DMS153 (cell line): ENCODE measurements at regions not wholly inside any gene's neighbourhood (a gene's known extent, or its start where the extent isn't known, plus 50 kb on each side); places are given as distances from the start of the nearest gene placed in this dataset.
"Not testable (repeated sequence)": the region's sequence is repeated elsewhere in the genome, so short reads cannot be mapped to it uniquely, and the experiment has no call there.

Experiments used
- DNase-seq: peaks from one replicate; lab custom pipeline; 2025; lab: John Stamatoyannopoulos, UW

DNA sequence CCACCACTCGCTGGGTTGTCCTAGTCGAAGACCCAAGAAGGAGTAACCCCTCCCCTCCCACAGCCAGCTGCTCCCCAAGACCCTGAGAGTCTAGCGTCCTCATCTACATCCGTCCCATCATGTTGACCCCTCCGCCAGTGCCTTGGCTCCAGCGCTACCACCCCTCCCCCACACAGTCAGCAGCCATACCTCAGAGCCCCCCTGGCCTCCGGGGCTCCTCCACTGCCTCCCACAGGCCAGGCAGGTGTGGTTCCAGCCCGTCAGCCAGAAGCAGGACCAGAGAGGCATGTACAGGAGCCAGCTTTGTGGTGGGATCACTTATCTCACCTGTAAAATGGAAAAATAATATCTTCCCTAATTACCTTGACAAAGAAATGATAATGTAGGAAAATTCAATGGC is 51.5 kb upstream of the PHF21B start:
- no peak for DNase-seq

DNA sequence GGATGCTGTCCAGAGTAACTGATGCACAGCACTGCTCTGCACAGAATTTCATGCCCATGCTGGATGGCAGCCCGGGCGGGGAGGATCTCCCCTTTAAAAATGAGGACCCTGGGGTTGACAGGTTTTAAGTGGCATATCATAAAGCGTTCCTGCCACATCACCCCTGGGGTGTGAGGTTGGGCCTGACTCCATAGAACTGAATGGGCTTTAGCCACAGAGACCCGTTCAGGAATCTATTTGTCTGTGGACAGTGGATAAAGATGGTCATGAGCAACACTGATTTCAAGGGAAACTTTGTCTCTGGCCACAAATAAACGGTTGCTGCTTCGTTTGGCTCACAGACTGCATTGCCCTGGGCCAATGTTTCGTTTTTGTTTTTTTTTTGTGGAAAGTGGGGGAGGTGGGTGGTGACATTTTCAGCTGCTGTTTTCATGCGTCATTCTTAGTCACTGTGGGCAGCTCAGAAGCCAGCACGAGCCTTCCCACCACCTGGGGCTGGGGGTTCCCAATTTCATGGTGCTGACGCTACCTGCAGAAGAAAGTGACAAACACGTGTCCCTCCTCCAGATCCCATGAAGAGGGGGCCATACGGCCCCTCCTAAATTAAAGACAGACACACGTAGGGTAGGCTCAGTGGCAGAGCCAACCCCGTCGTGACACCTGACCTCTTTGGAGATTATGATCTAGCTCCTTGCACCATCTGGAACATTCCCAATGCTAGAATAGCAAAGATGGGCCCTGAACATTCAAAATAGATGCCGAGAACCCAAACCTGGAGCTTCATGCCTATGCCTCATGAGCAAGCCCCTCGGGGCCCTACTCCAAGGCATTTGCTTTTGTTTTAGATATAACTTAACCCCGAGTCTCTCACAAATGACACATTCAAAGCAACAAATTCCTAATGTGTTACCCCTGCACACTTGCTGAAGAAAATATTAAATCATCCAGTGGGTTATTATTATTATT is 54.8 kb upstream of the PHF21B start:
- no peak for DNase-seq

DNA sequence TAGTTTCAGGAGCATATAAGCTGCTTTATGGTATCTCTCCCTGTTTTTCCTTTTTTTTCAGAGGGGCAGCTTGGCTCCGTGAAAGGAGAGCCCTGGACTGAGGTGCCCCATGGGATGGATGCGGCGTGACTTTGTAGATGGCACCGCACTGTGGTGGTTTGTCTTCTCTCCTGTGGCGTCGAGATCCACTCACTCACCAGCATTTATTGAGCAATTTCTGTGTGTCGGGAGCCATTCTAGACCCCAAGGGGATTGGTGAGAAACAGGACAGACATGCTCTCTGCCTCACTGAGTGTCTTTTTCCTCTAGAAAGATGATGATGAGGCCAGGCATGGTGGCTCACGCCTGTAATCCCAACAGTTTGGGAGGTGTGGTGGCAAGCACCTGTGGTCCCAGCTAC is 55.9 kb upstream of the PHF21B start:
- no peak for DNase-seq

DNA sequence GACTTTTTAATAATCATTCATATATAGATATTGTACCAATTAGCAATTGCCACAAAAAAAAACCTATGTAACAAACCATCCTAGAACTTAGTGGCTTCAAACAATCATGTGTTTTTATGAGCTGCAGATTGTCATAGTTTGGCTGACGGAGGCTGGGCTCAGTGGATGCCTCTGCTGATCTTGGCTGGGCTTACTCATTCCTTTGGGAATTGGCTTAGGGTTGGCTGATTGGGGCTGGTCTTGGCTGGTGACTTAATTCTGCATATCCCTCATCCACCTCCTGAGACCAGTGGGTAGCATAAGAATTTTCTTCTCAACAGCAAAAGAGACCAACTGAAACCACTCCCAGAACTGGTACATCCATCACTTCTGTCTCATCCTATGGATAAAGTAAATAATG is 57.9 kb upstream of the PHF21B start:
- DNase-seq = no peak

DNA sequence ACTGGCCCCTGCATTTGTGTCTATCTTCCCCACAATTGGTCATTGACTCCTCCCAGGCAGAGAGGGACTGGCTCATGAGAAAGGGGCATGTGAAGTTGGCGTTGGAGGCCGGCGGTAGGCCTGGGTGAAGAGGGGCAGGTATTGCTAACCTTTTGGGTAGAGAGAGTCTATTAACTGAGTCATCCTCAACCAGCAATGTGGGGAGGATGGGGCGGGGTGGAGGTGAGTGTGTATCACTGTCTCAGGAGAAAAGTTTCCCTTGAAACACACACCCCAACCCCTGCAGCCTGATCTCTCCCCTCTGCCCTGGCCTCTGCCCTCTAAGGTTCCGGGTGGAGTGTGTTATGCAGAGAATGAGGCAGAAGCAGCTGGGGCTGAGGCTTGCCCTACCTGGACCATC is 60.1 kb upstream of the PHF21B start:
- DNase-seq = no peak

DNA sequence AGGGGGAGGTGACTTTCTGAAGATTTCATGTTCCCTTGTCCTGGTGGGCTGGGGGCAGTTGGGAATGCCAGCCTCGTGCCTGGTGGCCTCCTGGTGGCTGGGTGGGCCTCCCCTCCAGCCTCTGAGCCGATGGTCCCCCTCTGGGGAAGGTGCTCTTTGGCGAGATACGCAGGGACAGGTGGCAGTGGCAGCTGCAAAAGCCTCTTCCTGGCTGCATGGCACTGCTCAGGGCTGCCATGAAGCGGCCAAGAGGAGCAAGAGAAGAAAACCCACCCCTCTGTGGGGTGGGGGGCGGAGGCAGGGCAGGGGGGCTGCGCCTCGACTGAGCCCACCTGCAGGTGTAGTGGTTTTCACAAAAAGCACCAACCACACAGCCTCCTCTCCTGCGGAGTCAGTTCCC is 61.8 kb upstream of the PHF21B start:
- DNase-seq = no peak

DNA sequence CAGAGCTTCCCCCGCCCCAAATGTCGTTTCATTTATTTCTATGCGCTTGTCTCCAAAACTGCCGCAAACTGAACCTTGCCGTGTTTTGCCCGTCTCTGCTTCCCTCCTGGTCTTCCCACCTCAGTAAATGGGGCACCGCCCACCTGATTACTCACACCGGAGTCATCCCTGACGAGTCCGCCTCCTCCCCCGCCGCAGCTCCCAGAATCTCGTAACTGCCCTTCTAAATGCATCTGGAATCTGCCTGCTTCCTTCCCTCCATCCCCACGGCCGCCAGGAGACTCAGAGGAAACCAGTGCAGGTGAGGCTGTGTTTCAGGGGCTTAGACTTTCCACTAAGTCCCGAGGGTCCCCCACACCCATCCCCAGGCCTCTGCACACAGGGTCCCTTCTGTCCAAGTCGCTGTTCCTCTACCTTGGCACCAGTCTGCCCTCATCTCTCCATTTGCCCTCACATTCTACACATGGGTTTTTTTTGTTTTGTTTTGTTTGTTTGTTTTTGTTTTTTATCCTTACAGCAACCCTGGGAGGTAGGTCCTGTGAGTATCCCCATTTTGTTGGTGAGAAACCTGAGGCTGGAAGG is 62.6 kb upstream of the PHF21B start:
- DNase-seq = no peak

DNA sequence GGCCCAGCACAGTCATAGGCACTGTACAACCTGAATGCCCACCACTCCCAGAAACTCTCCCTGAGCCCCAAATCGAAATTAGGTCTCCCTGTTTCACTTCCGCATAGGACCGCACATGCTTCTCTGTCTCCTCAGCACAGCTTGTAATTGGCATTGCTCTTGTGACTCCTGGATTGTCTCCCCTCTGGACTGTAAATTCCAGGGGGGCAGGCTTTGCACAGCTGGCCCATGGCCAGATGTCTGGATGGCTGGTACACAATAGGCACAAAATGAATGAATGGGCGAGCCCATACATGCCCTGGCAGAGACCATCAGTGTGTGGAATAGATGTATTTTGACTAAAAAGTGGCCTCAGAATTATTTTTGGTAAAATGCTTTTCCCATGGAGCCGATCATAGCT is 63.3 kb upstream of the PHF21B start:
- DNase-seq = no peak

DNA sequence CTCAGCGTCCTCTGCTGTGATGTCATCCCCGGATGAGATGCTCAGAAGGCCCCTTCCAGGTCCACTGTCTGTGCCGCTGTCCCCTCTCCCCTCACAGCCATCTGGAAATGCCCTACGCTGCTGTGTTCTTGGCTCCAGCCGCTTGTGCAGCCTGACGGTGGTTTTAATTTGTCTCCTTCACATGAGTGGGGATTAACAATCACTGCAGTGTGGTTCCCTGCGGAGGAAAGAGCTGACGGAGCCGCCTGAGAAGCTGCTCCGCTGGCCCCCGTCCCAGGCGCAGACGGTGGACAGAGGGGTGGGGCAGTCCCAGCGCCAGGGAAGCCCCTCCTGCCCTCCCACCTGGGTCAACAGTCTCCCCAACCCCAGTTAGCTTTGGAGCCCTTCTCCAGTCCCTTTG is 67.5 kb upstream of the PHF21B start:
- no peak for DNase-seq

DNA sequence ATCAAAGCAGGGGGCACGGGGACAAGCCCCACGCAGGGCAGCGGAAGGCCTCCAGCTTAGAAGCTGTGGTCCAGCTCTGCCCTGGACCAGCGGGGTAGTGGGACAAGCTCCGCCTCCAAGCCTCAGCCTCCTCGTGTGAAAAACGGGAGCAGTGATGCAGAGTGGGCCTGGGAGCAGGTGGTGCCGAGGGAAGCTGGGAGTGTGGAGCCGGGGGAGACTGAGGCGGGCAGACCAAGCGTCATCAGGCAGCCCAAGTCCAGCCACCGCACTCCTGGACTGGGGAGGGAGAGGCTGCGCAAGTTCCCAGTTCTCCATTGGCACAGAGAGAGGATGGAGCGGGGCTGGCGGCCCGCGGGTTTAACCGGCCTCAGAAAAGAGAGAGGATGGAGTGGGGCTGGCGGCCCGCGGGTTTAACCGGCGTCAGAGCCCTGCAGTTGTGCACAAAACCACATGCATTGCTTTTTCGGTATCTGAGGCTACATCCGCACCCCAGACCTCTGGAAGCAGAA is 68.1 kb upstream of the PHF21B start:
- no peak for DNase-seq

DNA sequence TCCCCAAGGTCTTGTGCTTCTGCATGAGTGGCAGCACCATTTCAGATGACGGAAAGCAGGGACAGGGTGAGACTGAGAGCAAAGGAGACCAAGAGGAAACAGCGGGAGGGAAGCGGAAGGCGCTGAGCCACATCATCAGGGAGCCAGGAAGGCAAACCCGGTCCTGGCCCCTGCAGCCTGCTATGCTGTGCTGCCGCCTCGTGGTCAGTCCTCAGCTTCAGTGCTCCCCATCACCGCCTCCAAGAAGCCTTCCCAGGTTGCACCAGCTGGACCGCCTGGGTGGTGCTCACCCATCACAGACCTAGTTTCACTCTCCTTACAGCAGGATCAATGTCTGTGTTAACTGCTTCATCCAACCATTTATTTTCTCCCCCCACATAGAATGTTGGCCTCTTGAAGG is 73.0 kb upstream of the PHF21B start:
- DNase-seq = no peak

DNA sequence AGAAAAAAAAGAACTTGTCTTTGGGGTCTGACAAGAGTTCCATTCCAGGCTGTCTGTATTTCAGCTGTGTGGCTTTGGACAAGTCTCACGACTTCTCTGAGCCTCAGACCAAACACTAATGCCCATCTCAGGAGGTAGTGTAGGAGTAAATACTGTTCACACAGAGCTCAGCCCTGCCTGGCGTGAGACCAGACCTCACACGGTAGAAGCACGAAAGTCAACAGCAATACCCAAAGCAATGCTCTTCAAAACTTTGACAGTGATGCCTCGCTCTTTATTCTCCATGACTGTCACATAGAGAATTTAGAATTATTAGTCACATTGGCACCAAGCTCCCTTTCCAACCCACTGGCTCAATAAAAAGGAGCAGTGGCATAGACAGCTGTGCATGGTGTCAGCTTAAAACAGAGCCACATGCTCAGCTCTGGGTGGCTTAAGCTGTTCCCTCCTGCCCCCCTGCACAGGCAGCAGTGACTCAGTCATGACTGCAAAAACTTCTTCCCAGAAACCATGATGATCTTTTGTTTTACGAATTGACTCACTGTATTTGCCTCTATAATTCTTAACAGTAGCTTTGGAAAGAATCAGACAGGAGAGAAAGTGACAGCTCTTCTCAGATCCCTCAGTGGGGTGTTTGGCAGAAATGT is 74.0 kb upstream of the PHF21B start:
- DNase-seq = no peak

DNA sequence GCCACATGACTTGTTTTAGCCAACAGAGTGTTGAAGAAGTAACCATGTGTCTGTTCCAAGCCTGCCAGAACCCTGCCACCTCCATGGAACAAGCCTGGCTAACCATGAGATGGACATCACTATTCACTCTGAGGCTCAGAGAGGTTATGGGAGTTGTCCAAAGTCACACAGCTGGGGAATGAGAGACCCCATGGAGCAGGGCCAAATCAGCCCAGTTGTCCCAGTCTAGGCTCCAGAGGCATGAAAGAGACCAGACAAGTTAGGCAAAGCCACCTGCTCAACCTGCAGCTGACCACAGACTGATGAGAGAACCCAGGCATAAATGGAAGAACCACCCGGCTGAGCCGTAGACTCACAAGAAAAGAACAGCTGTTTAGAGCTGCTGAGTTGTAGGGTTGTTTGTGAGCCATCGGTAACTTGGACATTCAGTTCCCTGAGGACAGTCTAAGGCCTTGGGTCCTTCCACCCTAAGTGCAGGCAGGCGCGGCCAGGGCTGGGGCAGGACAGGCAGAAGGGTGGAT is 74.7 kb upstream of the PHF21B start:
- DNase-seq = no peak

DNA sequence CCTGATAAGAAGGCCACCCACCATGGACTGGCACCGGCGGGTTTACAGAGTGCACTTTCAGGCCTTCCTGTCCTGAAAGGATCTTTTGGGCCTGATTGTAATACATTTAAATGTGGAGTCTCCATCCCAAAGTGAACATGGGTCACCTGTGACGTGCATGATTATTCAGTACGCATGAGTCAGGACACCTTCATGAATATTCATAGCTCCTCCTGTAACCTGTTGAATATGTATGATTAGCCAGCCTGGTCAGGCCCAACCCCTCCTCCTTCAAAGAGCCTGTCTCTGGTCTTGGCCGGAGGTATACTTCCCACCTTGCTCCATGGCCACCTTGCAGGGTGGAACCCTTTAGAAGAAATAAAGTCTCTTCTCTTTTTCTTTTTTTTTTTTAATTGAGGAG is 75.9 kb upstream of the NUP50 start:
- DNase-seq = no peak

DNA sequence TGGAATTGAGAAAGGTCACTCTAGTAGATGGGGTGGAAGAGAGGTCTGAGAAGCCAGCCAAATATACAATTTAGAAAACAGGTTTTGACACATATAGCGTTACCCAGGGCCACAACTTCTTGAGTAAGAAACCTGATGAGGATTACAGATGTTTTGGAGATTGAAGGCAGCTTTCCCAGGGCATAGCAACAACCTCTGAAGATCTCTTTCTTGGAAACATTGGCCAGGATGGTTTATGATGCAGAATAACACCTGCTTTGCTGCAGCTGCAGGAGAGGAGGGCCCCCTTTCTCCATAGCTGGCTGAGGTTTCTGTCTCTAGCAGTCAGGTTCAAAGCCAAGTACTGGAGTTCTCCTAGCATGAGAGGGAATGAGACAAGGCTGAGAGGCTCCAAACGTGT is 75.1 kb upstream of the NUP50 start:
- no peak for DNase-seq

DNA sequence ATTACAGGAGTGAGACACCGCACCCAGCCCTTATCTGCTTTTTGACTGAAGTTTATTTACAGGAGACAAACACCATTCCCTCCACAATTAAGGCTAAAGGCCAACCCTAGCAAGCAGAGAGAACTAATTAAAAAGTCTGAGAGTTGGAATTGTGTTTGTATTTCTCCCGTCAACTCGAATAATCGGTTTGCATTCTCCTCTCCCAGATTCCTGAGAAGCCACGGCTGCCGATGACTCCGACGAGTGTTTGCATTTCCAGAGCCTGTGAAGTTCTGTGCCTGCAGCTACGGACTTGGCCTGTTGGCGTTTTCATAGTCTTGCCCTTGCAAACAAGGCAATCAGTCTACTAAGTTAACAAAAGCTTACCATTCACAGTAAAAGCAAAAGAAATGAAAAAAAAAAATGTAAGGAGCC is 73.2 kb upstream of the NUP50 start:
- DNase-seq = peak; percentile 13

DNA sequence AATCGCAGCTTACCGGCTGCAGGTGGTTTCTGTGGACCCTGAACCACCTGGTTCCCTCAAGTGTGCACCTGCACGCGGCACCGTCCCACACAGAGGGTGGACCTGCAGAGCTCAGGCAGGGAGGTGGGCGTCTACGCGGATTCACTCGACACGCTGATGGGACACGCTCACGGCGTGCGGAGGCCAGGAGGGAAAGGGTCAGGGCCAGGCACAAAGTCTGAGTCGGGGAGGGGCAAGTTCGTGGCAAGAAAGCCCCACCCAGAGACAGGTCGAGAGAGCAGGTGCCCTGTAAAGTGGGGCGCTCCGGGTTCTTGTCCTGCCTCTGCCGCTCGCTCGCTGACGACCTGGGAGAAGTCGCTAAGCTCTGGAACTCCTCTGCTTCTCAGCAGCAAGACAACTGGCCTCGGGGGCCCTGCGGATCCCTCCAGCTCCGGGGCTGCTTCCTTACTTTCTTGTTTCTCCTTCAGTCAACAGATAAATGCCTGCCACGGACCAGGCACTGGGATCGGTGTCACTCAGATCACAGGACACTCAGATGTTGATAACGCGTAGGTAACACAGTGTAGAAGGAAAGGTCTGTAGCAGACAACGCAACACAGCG is 72.4 kb upstream of the NUP50 start:
- DNase-seq = no peak

DNA sequence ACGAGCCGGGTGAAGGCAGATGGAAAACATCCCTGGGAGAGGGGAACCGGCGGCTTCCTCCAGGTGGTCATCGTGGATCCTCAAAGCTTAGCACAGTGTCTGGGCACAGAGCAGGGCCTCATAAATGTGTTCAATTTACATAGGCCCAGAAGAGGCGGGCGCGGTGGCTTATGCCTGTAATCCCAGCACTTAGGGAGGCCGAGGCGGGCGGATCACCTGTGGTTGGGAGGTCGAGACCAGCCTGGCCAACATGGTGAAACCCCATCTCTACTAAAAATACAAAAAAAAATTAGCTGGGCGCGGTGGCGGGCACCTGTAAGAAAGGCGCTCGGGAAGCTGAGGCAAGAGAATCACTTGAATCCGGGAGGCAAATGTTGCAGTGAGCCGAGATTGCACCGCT is 71.8 kb upstream of the NUP50 start:
- not testable (repeated sequence) for DNase-seq

DNA sequence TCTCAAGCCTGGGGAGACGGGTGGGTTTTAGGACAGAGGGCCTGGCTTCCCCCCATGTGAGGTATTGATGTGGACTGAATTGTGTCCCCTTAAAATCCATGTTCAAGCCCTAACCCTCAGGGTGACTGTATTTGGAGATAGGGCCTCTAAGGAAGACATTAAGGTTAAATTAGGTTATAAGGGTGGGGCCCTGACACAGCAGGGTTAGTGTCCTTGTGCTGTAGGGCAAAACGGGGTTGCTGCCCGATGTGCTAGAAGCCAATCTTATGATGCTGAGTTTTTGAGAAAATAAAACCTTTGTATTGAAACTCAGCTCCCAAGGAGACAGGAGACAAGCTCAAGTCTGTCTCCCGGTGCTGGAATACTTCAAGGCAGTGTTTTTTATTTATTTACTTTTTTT is 71.1 kb upstream of the NUP50 start:
- DNase-seq = no peak

DNA sequence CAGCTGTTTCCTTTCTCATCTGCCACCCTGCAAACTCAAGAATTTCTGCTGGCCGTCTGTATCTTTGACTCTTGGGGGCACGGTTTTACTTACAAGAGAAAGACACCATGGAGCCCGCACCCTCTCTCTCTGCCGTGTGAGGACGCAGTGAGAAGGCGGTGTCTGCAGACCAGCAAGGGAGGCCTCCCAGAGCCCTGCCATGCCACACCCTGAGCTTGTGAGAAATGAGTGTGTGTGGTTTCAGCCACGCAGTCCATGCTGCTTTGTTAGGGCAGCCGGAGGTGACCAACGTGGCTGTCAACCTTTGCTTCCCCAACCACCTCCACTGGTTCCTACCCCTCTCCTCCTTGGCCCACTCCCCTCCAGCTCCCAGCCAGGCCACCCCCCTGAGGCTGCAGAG is 70.1 kb upstream of the NUP50 start:
- DNase-seq = no peak

DNA sequence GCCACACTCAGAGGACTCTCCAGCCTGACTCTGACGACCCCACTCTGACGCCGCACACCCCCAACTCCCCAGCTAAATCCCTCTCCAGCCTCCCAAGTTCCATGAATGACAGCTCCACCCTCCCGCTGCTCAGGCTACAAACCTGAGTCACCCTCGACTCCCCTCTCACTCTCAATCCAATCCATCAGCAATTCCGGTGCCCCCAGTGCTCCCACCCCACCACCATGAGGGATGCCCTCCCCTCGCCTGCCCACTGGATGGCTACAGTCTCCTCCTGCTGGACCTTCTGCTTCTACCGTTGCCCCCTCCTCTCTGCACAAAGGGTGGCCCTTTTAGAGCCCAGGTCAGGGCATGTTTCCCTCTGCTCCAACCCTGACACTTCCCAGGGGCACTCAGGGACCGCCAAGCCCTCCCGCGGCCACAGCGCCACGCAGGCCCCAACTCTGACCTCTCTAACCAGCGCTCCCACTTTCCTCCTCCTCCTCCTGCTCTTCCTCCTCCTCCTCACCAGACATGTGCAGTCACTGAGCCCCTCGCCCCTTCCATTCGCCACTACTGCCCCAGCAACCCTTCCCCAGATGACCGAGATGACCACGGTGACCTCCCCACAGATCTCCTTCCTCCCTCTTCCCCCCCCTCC is 69.5 kb upstream of the NUP50 start:
- no peak for DNase-seq

DNA sequence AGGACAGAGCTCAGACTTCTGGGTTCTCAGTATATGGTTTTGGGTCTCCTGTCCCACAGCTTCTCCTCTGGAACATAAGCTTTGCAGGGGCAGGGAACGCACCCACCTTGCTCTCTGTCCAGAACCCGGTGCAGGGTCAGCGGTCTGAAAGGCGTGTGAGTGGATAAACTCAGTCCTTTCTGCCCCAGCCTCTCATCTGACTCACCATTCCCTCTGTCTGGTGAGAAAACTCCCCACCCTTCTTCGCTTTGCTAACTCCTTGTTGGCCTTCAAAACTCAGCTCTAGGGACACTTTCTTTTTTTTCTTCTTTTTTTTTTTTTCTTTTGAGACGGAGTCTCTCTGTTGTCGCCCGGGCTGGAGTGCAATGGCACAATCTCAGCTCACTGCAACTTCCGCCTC is 68.9 kb upstream of the NUP50 start:
- no peak for DNase-seq
